ENCODE measurements at regions not wholly inside any gene's neighbourhood (a gene's known extent, or its start where the extent isn't known, plus 50 kb on each side); places are given as distances from the start of the nearest gene placed in this dataset.

- intact Hi-C loops (cut with micrococcal nuclease), result no loop called here
- no peaks in the 10 kb centered on the region for H3K4me1 Mint-ChIP-seq
- H3K36me3 Mint-ChIP-seq (ENCODE audit: low read depth), result no peaks in the 10 kb centered on the region
- no peaks in the 10 kb centered on the region for H3K9me3 Mint-ChIP-seq
- no peaks in the 10 kb centered on the region for H3K27me3 Mint-ChIP-seq
- H3K27ac Mint-ChIP-seq, result no peak overlapping the region
- DNase-seq (no peak), ATAC-seq (ENCODE audit: low read depth) (no peak)
- ChIA-PET CTCF (no interaction called here), POLR2A (no interaction called here)
- no peak overlapping the region for H3K4me3 Mint-ChIP-seq
- TF ChIP-seq, protein P1, sequence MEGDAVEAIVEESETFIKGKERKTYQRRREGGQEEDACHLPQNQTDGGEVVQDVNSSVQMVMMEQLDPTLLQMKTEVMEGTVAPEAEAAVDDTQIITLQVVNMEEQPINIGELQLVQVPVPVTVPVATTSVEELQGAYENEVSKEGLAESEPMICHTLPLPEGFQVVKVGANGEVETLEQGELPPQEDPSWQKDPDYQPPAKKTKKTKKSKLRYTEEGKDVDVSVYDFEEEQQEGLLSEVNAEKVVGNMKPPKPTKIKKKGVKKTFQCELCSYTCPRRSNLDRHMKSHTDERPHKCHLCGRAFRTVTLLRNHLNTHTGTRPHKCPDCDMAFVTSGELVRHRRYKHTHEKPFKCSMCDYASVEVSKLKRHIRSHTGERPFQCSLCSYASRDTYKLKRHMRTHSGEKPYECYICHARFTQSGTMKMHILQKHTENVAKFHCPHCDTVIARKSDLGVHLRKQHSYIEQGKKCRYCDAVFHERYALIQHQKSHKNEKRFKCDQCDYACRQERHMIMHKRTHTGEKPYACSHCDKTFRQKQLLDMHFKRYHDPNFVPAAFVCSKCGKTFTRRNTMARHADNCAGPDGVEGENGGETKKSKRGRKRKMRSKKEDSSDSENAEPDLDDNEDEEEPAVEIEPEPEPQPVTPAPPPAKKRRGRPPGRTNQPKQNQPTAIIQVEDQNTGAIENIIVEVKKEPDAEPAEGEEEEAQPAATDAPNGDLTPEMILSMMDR (IDR thresholded peaks at IDR 0.05), result no peak
These were observed 74.6 kb downstream of the FEM1C start for GRCh38 chr5:115469904-115470516.

- ATAC-seq (ENCODE audit: low read depth) (no peak), DNase-seq (no peak)
- no peaks in the 10 kb centered on the region for H3K4me1 Mint-ChIP-seq
- ChIA-PET POLR2A (no interaction called here), CTCF (no interaction called here)
- no peak overlapping the region for H3K27ac Mint-ChIP-seq
- intact Hi-C loops (cut with micrococcal nuclease), result no loop called here
- no peaks in the 10 kb centered on the region for H3K27me3 Mint-ChIP-seq
- H3K9me3 Mint-ChIP-seq, result no peaks in the 10 kb centered on the region
- TF ChIP-seq, protein P1 (IDR thresholded peaks at IDR 0.05), result no peak
- no peak overlapping the region for H3K4me3 Mint-ChIP-seq
- H3K36me3 Mint-ChIP-seq (ENCODE audit: low read depth), result no peaks in the 10 kb centered on the region
These were observed 76.9 kb downstream of the FEM1C start for GRCh38 chr5:115467628-115468027.

GRCh38 chr5:115465431-115465830 lies 79.1 kb downstream of the FEM1C start:
- no peaks in the 10 kb centered on the region for H3K4me1 Mint-ChIP-seq
- no peaks in the 10 kb centered on the region for H3K36me3 Mint-ChIP-seq (ENCODE audit: low read depth)
- H3K4me3 Mint-ChIP-seq, result no peak overlapping the region
- CTCF ChIA-PET, result no interaction called here
- intact Hi-C loops (cut with micrococcal nuclease), result no loop called here
- H3K9me3 Mint-ChIP-seq, result no peaks in the 10 kb centered on the region
- H3K27me3 Mint-ChIP-seq, result no peaks in the 10 kb centered on the region
- no peak for ATAC-seq (ENCODE audit: low read depth)
- H3K27ac Mint-ChIP-seq, result no peak overlapping the region
- POLR2A ChIA-PET, result no interaction called here
- TF ChIP-seq, protein P1 (IDR thresholded peaks at IDR 0.05), result no peak
- no peak for DNase-seq

- no peak overlapping the region for H3K27ac Mint-ChIP-seq
- ChIA-PET POLR2A (no interaction called here), CTCF (no interaction called here)
- TF ChIP-seq, protein P1 (IDR thresholded peaks at IDR 0.05), result no peak
- ATAC-seq (ENCODE audit: low read depth), result no peak
- H3K9me3 Mint-ChIP-seq, result no peaks in the 10 kb centered on the region
- no peaks in the 10 kb centered on the region for H3K4me1 Mint-ChIP-seq
- no peaks in the 10 kb centered on the region for H3K36me3 Mint-ChIP-seq (ENCODE audit: low read depth)
- H3K27me3 Mint-ChIP-seq, result no peaks in the 10 kb centered on the region
- intact Hi-C loops (cut with micrococcal nuclease), result no loop called here
- DNase-seq, result no peak
- no peak overlapping the region for H3K4me3 Mint-ChIP-seq
These were observed 80.6 kb downstream of the FEM1C start for GRCh38 chr5:115463983-115464382.

DNA sequence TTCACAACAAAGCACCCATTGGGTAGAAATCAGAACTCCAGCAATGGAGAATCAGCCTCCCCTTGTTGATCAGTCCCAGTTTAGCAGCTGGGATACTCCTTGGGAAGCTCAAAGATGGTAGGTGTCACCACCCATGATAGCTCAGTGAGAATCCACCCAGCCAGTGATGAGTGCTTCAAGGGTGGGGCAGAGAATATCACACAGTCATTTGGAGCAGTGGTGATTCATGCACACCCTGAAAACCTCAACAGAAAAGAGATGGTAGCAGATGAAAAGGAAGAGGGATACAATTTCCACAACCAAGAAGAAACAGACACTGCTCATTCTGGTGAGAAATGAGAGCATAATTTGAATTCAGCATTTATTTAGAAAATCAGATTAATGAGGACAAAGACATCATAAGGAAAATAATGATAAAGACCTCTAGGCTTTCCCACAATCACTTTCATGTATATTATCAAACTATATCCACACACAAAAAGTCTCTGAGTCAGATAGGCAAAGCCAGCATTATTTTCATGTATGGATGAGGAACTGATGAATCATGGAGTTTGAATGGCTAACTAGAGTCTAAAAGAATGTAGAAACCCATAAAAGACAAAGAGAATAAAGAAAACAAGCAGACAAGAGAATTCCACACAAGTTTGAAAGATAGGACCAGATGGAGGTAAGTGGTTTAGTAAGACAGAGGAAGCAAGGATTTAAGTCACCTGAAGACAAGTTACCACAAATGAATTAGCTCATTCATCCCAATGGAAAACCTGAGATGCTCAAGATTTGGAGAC lies 82.9 kb downstream of the FEM1C start:
- DNase-seq, result no peak
- no peak overlapping the region for H3K4me3 Mint-ChIP-seq
- ChIA-PET CTCF (no interaction called here), POLR2A (no interaction called here)
- H3K27me3 Mint-ChIP-seq, result no peaks in the 10 kb centered on the region
- TF ChIP-seq, protein P1 (IDR thresholded peaks at IDR 0.05), result no peak
- no peak overlapping the region for H3K27ac Mint-ChIP-seq
- intact Hi-C loops (cut with micrococcal nuclease), result no loop called here
- H3K9me3 Mint-ChIP-seq, result no peaks in the 10 kb centered on the region
- H3K4me1 Mint-ChIP-seq, result no peaks in the 10 kb centered on the region
- no peaks in the 10 kb centered on the region for H3K36me3 Mint-ChIP-seq (ENCODE audit: low read depth)
- no peak for ATAC-seq (ENCODE audit: low read depth)

Measured in activated B cell treated with CpG ODN at 0.5 μM for 24 hours (primary cell).